ENCODE measurements at regions not wholly inside any gene's neighbourhood (a gene's known extent, or its start where the extent isn't known, plus 50 kb on each side); places are given as distances from the start of the nearest gene placed in this dataset.
"Not testable (repeated sequence)": the region's sequence is repeated elsewhere in the genome, so short reads cannot be mapped to it uniquely, and the experiment has no call there.

- Histone ChIP-seq H4K91ac (ENCODE audit: low read depth, low read length, poor library complexity) (no peak overlapping the region), H3K4me3 (ENCODE audit: low read length in 2 of 2) (no peak overlapping the region), H3K23ac (ENCODE audit: low read depth, low read length, poor library complexity) (no peak overlapping the region), H3K9ac (ENCODE audit: low read depth, low read length, poor library complexity) (no peak overlapping the region), H2BK5ac (ENCODE audit: low read length) (no peak overlapping the region), H3K14ac (ENCODE audit: low read length) (no peak overlapping the region), H4K8ac (ENCODE audit: low read depth, low read length) (no peak overlapping the region), H2AFZ (ENCODE audit: low read length) (no peak overlapping the region), H2AK5ac (ENCODE audit: low read depth, low read length) (no peak overlapping the region), H2BK12ac (ENCODE audit: low read length) (no peak overlapping the region), H3K27ac (replicated peaks; ENCODE audit: low read length) (no peak overlapping the region), H3K9me3 (replicated peaks in 1 of 2; ENCODE audit: control insufficient read depth in 2 of 2, insufficient read depth in 1 of 2, low read depth in 1 of 2, low read length in 2 of 2) (no peaks in the 10 kb centered on the region), H3K18ac (ENCODE audit: low read length) (no peak overlapping the region), H2BK120ac (ENCODE audit: low read depth, low read length) (no peak overlapping the region), H3K4me2 (ENCODE audit: insufficient read depth, low read length, poor library complexity, severe bottlenecking) (no peak overlapping the region), H3K79me1 (ENCODE audit: low read depth, low read length) (no peaks in the 10 kb centered on the region), H3K4me1 (ENCODE audit: control insufficient read depth in 2 of 2, insufficient read depth in 1 of 2, low read depth in 1 of 2, low read length in 2 of 2) (no peaks in the 10 kb centered on the region), H3K4ac (ENCODE audit: low read length) (no peak overlapping the region), H3K36me3 (replicated peaks in 1 of 2; ENCODE audit: control insufficient read depth in 2 of 2, insufficient read depth in 2 of 2, low read length in 2 of 2) (no peaks in the 10 kb centered on the region), H3K27me3 (ENCODE audit: control insufficient read depth in 3 of 3, insufficient read depth in 3 of 3, low read depth in 1 of 3, low read length in 3 of 3) (no peaks in the 10 kb centered on the region), H2BK15ac (ENCODE audit: low read length) (no peak overlapping the region)
- no peak for DNase-seq (ENCODE audit: low spot score)
- no CpG with 5 or more reads among the region's 9 CpGs for WGBS, 2 donors (ENCODE audit: extremely low coverage in 2 of 2, insufficient read length in 2 of 2, insufficient replicate concordance in 1 of 2)
These were observed 231.5 kb upstream of the TARS1 start for GRCh38 chr5:33209252-33209651.

- not testable (repeated sequence) for H3K14ac ChIP-seq (ENCODE audit: low read length); H3K9ac ChIP-seq (ENCODE audit: low read depth, low read length, poor library complexity); H3K4me2 ChIP-seq (ENCODE audit: insufficient read depth, low read length, poor library complexity, severe bottlenecking); H3K4ac ChIP-seq (ENCODE audit: low read length); H4K91ac ChIP-seq (ENCODE audit: low read depth, low read length, poor library complexity); H3K79me1 ChIP-seq (ENCODE audit: low read depth, low read length); H3K36me3 ChIP-seq (replicated peaks in 1 of 2; ENCODE audit: control insufficient read depth in 2 of 2, insufficient read depth in 2 of 2, low read length in 2 of 2); H3K4me1 ChIP-seq (ENCODE audit: control insufficient read depth in 2 of 2, insufficient read depth in 1 of 2, low read depth in 1 of 2, low read length in 2 of 2); H2BK12ac ChIP-seq (ENCODE audit: low read length); H2BK120ac ChIP-seq (ENCODE audit: low read depth, low read length); H3K27me3 ChIP-seq (ENCODE audit: control insufficient read depth in 3 of 3, insufficient read depth in 3 of 3, low read depth in 1 of 3, low read length in 3 of 3); DNase-seq (ENCODE audit: low spot score); H4K8ac ChIP-seq (ENCODE audit: low read depth, low read length); H2BK15ac ChIP-seq (ENCODE audit: low read length); H3K23ac ChIP-seq (ENCODE audit: low read depth, low read length, poor library complexity); H2AFZ ChIP-seq (ENCODE audit: low read length); H3K4me3 ChIP-seq (ENCODE audit: low read length in 2 of 2); H3K9me3 ChIP-seq (replicated peaks in 1 of 2; ENCODE audit: control insufficient read depth in 2 of 2, insufficient read depth in 1 of 2, low read depth in 1 of 2, low read length in 2 of 2); H3K18ac ChIP-seq (ENCODE audit: low read length); H2BK5ac ChIP-seq (ENCODE audit: low read length); H3K27ac ChIP-seq (replicated peaks; ENCODE audit: low read length); H2AK5ac ChIP-seq (ENCODE audit: low read depth, low read length)
These were observed 230.5 kb upstream of the TARS1 start for GRCh38 chr5:33210221-33210620.

GRCh38 chr5:33210978-33211377 lies 229.8 kb upstream of the TARS1 start:
- WGBS, 2 donors (ENCODE audit: extremely low coverage in 2 of 2, insufficient read length in 2 of 2, insufficient replicate concordance in 1 of 2) = no CpG with 5 or more reads among the region's 5 CpGs
- Histone ChIP-seq H4K91ac (ENCODE audit: low read depth, low read length, poor library complexity) (no peak overlapping the region), H3K4me1 (ENCODE audit: control insufficient read depth in 2 of 2, insufficient read depth in 1 of 2, low read depth in 1 of 2, low read length in 2 of 2) (no peaks in the 10 kb centered on the region), H2BK15ac (ENCODE audit: low read length) (no peak overlapping the region), H2BK12ac (ENCODE audit: low read length) (no peak overlapping the region), H3K9ac (ENCODE audit: low read depth, low read length, poor library complexity) (no peak overlapping the region), H3K23ac (ENCODE audit: low read depth, low read length, poor library complexity) (no peak overlapping the region), H3K4ac (ENCODE audit: low read length) (no peak overlapping the region), H3K4me2 (ENCODE audit: insufficient read depth, low read length, poor library complexity, severe bottlenecking) (no peak overlapping the region), H2BK5ac (ENCODE audit: low read length) (no peak overlapping the region), H3K36me3 (replicated peaks in 1 of 2; ENCODE audit: control insufficient read depth in 2 of 2, insufficient read depth in 2 of 2, low read length in 2 of 2) (no peaks in the 10 kb centered on the region), H2AFZ (ENCODE audit: low read length) (no peak overlapping the region), H3K9me3 (replicated peaks in 1 of 2; ENCODE audit: control insufficient read depth in 2 of 2, insufficient read depth in 1 of 2, low read depth in 1 of 2, low read length in 2 of 2) (no peaks in the 10 kb centered on the region), H3K79me1 (ENCODE audit: low read depth, low read length) (no peaks in the 10 kb centered on the region), H3K18ac (ENCODE audit: low read length) (no peak overlapping the region), H3K4me3 (ENCODE audit: low read length in 2 of 2) (no peak overlapping the region), H4K8ac (ENCODE audit: low read depth, low read length) (no peak overlapping the region), H3K27me3 (ENCODE audit: control insufficient read depth in 3 of 3, insufficient read depth in 3 of 3, low read depth in 1 of 3, low read length in 3 of 3) (no peaks in the 10 kb centered on the region), H2BK120ac (ENCODE audit: low read depth, low read length) (no peak overlapping the region), H2AK5ac (ENCODE audit: low read depth, low read length) (no peak overlapping the region), H3K14ac (ENCODE audit: low read length) (no peak overlapping the region), H3K27ac (replicated peaks; ENCODE audit: low read length) (no peak overlapping the region)
- DNase-seq (ENCODE audit: low spot score) = no peak

GRCh38 chr5:33212439-33212838 lies 228.3 kb upstream of the TARS1 start:
- H3K14ac ChIP-seq (ENCODE audit: low read length) = no peak overlapping the region
- no peaks in the 10 kb centered on the region for H3K9me3 ChIP-seq (replicated peaks in 1 of 2; ENCODE audit: control insufficient read depth in 2 of 2, insufficient read depth in 1 of 2, low read depth in 1 of 2, low read length in 2 of 2)
- H3K4ac ChIP-seq (ENCODE audit: low read length) = no peak overlapping the region
- no peaks in the 10 kb centered on the region for H3K36me3 ChIP-seq (replicated peaks in 1 of 2; ENCODE audit: control insufficient read depth in 2 of 2, insufficient read depth in 2 of 2, low read length in 2 of 2)
- no peak overlapping the region for H2BK5ac ChIP-seq (ENCODE audit: low read length)
- H3K18ac ChIP-seq (ENCODE audit: low read length) = no peak overlapping the region
- no peak for DNase-seq (ENCODE audit: low spot score)
- no CpG with 5 or more reads among the region's 1 CpG for WGBS, 2 donors (ENCODE audit: extremely low coverage in 2 of 2, insufficient read length in 2 of 2, insufficient replicate concordance in 1 of 2)
- no peak overlapping the region for H2BK15ac ChIP-seq (ENCODE audit: low read length)
- H4K91ac ChIP-seq (ENCODE audit: low read depth, low read length, poor library complexity) = no peak overlapping the region
- no peak overlapping the region for H3K4me3 ChIP-seq (ENCODE audit: low read length in 2 of 2)
- no peak overlapping the region for H3K4me2 ChIP-seq (ENCODE audit: insufficient read depth, low read length, poor library complexity, severe bottlenecking)
- H2AK5ac ChIP-seq (ENCODE audit: low read depth, low read length) = no peak overlapping the region
- no peak overlapping the region for H4K8ac ChIP-seq (ENCODE audit: low read depth, low read length)
- H3K79me1 ChIP-seq (ENCODE audit: low read depth, low read length) = no peaks in the 10 kb centered on the region
- H3K4me1 ChIP-seq (ENCODE audit: control insufficient read depth in 2 of 2, insufficient read depth in 1 of 2, low read depth in 1 of 2, low read length in 2 of 2) = no peaks in the 10 kb centered on the region
- H3K23ac ChIP-seq (ENCODE audit: low read depth, low read length, poor library complexity) = no peak overlapping the region
- no peak overlapping the region for H2BK12ac ChIP-seq (ENCODE audit: low read length)
- H3K27ac ChIP-seq (replicated peaks; ENCODE audit: low read length) = no peak overlapping the region
- H2AFZ ChIP-seq (ENCODE audit: low read length) = no peak overlapping the region
- no peak overlapping the region for H3K9ac ChIP-seq (ENCODE audit: low read depth, low read length, poor library complexity)
- H3K27me3 ChIP-seq (ENCODE audit: control insufficient read depth in 3 of 3, insufficient read depth in 3 of 3, low read depth in 1 of 3, low read length in 3 of 3) = no peaks in the 10 kb centered on the region
- no peak overlapping the region for H2BK120ac ChIP-seq (ENCODE audit: low read depth, low read length)
